ENCODE measurements at regions not wholly inside any gene's neighbourhood (a gene's known extent, or its start where the extent isn't known, plus 50 kb on each side); places are given as distances from the start of the nearest gene placed in this dataset.

GRCh38 chr10:44172883-44173607 is 211.9 kb downstream of the CXCL12 start:
- Histone ChIP-seq H4K20me1 (ENCODE audit: control insufficient read depth, extremely low read depth, insufficient read depth, low read length) (no peaks in the 10 kb centered on the region), H3K27me3 (ENCODE audit: control insufficient read depth, extremely low read depth, insufficient read depth, low read length) (no peaks in the 10 kb centered on the region), H3K4me2 (ENCODE audit: control insufficient read depth, extremely low read depth, insufficient read depth, low read depth, low read length) (no peak overlapping the region), H3K9ac (ENCODE audit: control insufficient read depth, extremely low read depth, insufficient read depth, low read length) (no peak overlapping the region), H3K9me1 (ENCODE audit: control insufficient read depth, extremely low read depth, insufficient read depth, low read length) (no peaks in the 10 kb centered on the region), H3K27ac (ENCODE audit: control insufficient read depth, insufficient read depth, low read length) (no peak overlapping the region), H2AFZ (ENCODE audit: control insufficient read depth, low read length) (no peak overlapping the region), H3K36me3 (ENCODE audit: control insufficient read depth in 2 of 2, extremely low read depth in 1 of 2, insufficient read depth in 2 of 2, low read length in 2 of 2) (no peaks in the 10 kb centered on the region), H3K9me3 (ENCODE audit: control insufficient read depth, low read depth, low read length) (no peaks in the 10 kb centered on the region), H3K4me3 (ENCODE audit: control insufficient read depth in 2 of 3, extremely low read depth in 1 of 3, insufficient read depth in 2 of 3, low read depth in 1 of 3, low read length in 3 of 3) (no peak overlapping the region), H3K79me2 (ENCODE audit: control insufficient read depth, insufficient read depth, low read length) (no peaks in the 10 kb centered on the region), H3K4me1 (ENCODE audit: control insufficient read depth, extremely low read depth, insufficient read depth, low read length) (no peaks in the 10 kb centered on the region)
- dilution Hi-C loops (cut with MboI; ENCODE audit: extremely low pct_ligation_motif_present, low sequenced_read_pairs): no loop called here
- FAIRE-seq (no peak), DNase-seq (ENCODE audit: low read depth, low spot score) (no peak)
- TF ChIP-seq EZH2 (IDR thresholded peaks at IDR 0.05; ENCODE audit: low read length): no peak
- TF ChIP-seq CTCF (optimal IDR thresholded peaks at IDR 0.05 in 1 of 3, IDR thresholded peaks at IDR 0.05 in 1 of 3, conservative IDR thresholded peaks at IDR 0.05 in 1 of 3; ENCODE audit: extremely low read depth in 1 of 3, insufficient read depth in 2 of 3, low read length in 3 of 3): no peak

GRCh38 chr10:44171765-44172164 is 213.1 kb downstream of the CXCL12 start:
- Histone ChIP-seq H3K79me2 (ENCODE audit: control insufficient read depth, insufficient read depth, low read length) (no peaks in the 10 kb centered on the region), H3K27ac (ENCODE audit: control insufficient read depth, insufficient read depth, low read length) (no peak overlapping the region), H3K4me3 (ENCODE audit: control insufficient read depth in 2 of 3, extremely low read depth in 1 of 3, insufficient read depth in 2 of 3, low read depth in 1 of 3, low read length in 3 of 3) (no peak overlapping the region), H3K4me1 (ENCODE audit: control insufficient read depth, extremely low read depth, insufficient read depth, low read length) (no peaks in the 10 kb centered on the region), H3K36me3 (ENCODE audit: control insufficient read depth in 2 of 2, extremely low read depth in 1 of 2, insufficient read depth in 2 of 2, low read length in 2 of 2) (no peaks in the 10 kb centered on the region), H3K9ac (ENCODE audit: control insufficient read depth, extremely low read depth, insufficient read depth, low read length) (no peak overlapping the region), H3K9me1 (ENCODE audit: control insufficient read depth, extremely low read depth, insufficient read depth, low read length) (no peaks in the 10 kb centered on the region), H3K27me3 (ENCODE audit: control insufficient read depth, extremely low read depth, insufficient read depth, low read length) (no peaks in the 10 kb centered on the region), H2AFZ (ENCODE audit: control insufficient read depth, low read length) (no peak overlapping the region), H3K9me3 (ENCODE audit: control insufficient read depth, low read depth, low read length) (no peaks in the 10 kb centered on the region), H3K4me2 (ENCODE audit: control insufficient read depth, extremely low read depth, insufficient read depth, low read depth, low read length) (no peak overlapping the region), H4K20me1 (ENCODE audit: control insufficient read depth, extremely low read depth, insufficient read depth, low read length) (no peaks in the 10 kb centered on the region)
- FAIRE-seq: no peak
- DNase-seq (ENCODE audit: low read depth, low spot score): no peak
- TF ChIP-seq CTCF (optimal IDR thresholded peaks at IDR 0.05 in 1 of 3, IDR thresholded peaks at IDR 0.05 in 1 of 3, conservative IDR thresholded peaks at IDR 0.05 in 1 of 3; ENCODE audit: extremely low read depth in 1 of 3, insufficient read depth in 2 of 3, low read length in 3 of 3) (no peak), EZH2 (IDR thresholded peaks at IDR 0.05; ENCODE audit: low read length) (no peak)
- dilution Hi-C loops (cut with MboI; ENCODE audit: extremely low pct_ligation_motif_present, low sequenced_read_pairs): no loop called here
